ENCODE measurements at regions not wholly inside any gene's neighbourhood (a gene's known extent, or its start where the extent isn't known, plus 50 kb on each side); places are given as distances from the start of the nearest gene placed in this dataset.

DNA sequence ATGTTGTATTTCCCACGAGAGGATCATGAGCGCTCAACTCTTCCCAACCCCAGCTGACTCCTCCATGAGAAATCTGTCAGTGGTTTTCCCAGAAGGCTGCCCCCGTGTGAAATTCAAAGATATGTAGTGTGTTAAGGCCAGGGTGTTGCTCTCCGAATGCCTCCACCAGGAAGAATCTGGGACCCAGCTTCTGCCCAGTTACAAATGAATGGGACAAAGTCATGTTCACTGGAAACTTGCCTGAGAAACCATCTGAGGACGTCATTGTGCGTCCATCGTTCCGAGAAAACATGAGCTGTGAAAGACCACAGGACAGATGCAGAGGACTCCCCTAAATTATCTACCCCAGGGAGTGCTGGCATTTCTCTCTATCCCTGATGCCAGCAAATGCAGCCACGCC is 86.0 kb downstream of the AIPL1 start:
- H3K9ac ChIP-seq (ENCODE audit: insufficient read depth in 1 of 2, low read length in 2 of 2), result no peak overlapping the region
- H3K4me3 ChIP-seq, result no peak overlapping the region
- H3K4me1 ChIP-seq (ENCODE audit: control insufficient read depth in 5 of 5, insufficient read depth in 5 of 5, low read length in 5 of 5), result no peaks in the 10 kb centered on the region
- 84 to 87% methylated on average over 9 of the region's 9 CpGs for WGBS, 2 donors
- DNase-seq, result no peak
- H3K36me3 ChIP-seq (ENCODE audit: control insufficient read depth in 4 of 4, insufficient read depth in 4 of 4, low read length in 4 of 4), result no peaks in the 10 kb centered on the region
- TF ChIP-seq, protein P1, sequence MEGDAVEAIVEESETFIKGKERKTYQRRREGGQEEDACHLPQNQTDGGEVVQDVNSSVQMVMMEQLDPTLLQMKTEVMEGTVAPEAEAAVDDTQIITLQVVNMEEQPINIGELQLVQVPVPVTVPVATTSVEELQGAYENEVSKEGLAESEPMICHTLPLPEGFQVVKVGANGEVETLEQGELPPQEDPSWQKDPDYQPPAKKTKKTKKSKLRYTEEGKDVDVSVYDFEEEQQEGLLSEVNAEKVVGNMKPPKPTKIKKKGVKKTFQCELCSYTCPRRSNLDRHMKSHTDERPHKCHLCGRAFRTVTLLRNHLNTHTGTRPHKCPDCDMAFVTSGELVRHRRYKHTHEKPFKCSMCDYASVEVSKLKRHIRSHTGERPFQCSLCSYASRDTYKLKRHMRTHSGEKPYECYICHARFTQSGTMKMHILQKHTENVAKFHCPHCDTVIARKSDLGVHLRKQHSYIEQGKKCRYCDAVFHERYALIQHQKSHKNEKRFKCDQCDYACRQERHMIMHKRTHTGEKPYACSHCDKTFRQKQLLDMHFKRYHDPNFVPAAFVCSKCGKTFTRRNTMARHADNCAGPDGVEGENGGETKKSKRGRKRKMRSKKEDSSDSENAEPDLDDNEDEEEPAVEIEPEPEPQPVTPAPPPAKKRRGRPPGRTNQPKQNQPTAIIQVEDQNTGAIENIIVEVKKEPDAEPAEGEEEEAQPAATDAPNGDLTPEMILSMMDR (IDR thresholded peaks at IDR 0.05; ENCODE audit: control extremely low read depth, extremely low read depth), result no peak
- H3K9me3 ChIP-seq (ENCODE audit: control insufficient read depth in 4 of 4, insufficient read depth in 3 of 4, low read length in 3 of 4), result no peaks in the 10 kb centered on the region
- no peak for ATAC-seq (ENCODE audit: insufficient read depth, low FRiP score)
- peaks cover 0 to 4% (median 0%) of the 10 kb centered on the region in 3 donors for H3K27me3 ChIP-seq (ENCODE audit: control insufficient read depth in 3 of 3, insufficient read depth in 3 of 3, low read length in 2 of 3)
- H3K27ac ChIP-seq (ENCODE audit: low read depth in 1 of 2, low read length in 1 of 2), result no peak overlapping the region

DNA sequence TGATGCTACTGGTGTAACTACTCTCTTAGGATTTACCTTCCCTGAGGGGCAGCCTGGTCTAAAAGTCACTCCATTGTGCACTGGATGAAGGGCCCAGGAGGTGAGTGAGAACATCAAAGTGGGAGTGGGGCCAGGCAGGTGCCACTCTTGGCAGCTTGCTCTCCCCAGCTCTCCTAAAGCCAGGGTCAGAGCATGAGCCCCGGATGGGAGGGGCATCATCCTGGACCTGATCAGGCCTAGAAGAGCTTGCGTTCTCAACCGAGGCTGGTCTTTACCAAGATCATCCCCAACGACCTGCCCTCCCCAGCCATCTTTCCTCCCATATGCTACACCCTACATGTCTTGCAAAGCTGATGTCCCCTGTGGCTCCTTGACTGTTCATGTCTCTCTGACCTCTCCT is 87.1 kb downstream of the AIPL1 start:
- peaks cover 0 to 2% (median 0%) of the 10 kb centered on the region in 4 donors for H3K9me3 ChIP-seq (ENCODE audit: control insufficient read depth in 4 of 4, insufficient read depth in 3 of 4, low read length in 3 of 4)
- ATAC-seq (ENCODE audit: insufficient read depth, low FRiP score) (no peak), DNase-seq (no peak)
- no peaks in the 10 kb centered on the region for H3K4me1 ChIP-seq (ENCODE audit: control insufficient read depth in 5 of 5, insufficient read depth in 5 of 5, low read length in 5 of 5)
- H3K9ac ChIP-seq (ENCODE audit: insufficient read depth in 1 of 2, low read length in 2 of 2), result no peak overlapping the region
- WGBS, 2 donors, result 76 to 79% methylated on average over 4 of the region's 4 CpGs
- H3K36me3 ChIP-seq (ENCODE audit: control insufficient read depth in 4 of 4, insufficient read depth in 4 of 4, low read length in 4 of 4), result no peaks in the 10 kb centered on the region
- H3K27ac ChIP-seq (ENCODE audit: low read depth in 1 of 2, low read length in 1 of 2), result no peak overlapping the region
- peaks cover 0 to 4% (median 0%) of the 10 kb centered on the region in 3 donors for H3K27me3 ChIP-seq (ENCODE audit: control insufficient read depth in 3 of 3, insufficient read depth in 3 of 3, low read length in 2 of 3)
- no peak overlapping the region for H3K4me3 ChIP-seq
- TF ChIP-seq, protein P1 (IDR thresholded peaks at IDR 0.05; ENCODE audit: control extremely low read depth, extremely low read depth), result no peak

DNA sequence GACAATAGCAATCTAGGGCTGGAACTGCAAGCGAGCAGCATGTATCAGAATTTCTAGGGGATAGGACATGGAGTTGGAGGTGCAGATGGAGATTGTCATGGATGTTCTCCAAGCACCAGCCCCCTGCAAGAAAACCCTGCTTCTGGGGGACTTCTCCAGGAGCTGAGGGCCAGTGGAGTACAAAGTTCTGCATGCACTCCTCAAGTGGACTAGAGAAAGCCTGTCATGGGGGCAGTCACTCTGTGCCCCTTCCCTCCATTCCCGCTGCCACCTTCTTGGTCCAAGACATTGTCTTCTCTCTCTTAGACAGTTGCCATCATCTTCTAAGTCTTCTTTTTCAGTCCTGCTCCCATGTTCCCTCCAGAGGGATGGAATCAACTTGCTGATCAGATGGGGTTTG is 87.9 kb downstream of the AIPL1 start:
- Histone ChIP-seq H3K36me3 (ENCODE audit: control insufficient read depth in 4 of 4, insufficient read depth in 4 of 4, low read length in 4 of 4) (no peaks in the 10 kb centered on the region), H3K4me3 (no peak overlapping the region), H3K27me3 (ENCODE audit: control insufficient read depth in 3 of 3, insufficient read depth in 3 of 3, low read length in 2 of 3) (peaks cover 0 to 4% (median 0%) of the 10 kb centered on the region in 3 donors), H3K4me1 (ENCODE audit: control insufficient read depth in 5 of 5, insufficient read depth in 5 of 5, low read length in 5 of 5) (peaks cover 0 to under 1% (median 0%) of the 10 kb centered on the region in 5 donors), H3K9me3 (ENCODE audit: control insufficient read depth in 4 of 4, insufficient read depth in 3 of 4, low read length in 3 of 4) (peaks cover 0 to 2% (median 0%) of the 10 kb centered on the region in 4 donors), H3K27ac (ENCODE audit: low read depth in 1 of 2, low read length in 1 of 2) (no peak overlapping the region), H3K9ac (ENCODE audit: insufficient read depth in 1 of 2, low read length in 2 of 2) (no peak overlapping the region)
- DNase-seq (no peak), ATAC-seq (ENCODE audit: insufficient read depth, low FRiP score) (no peak)
- TF ChIP-seq, protein P1 (IDR thresholded peaks at IDR 0.05; ENCODE audit: control extremely low read depth, extremely low read depth), result no peak
- WGBS, 2 donors, result 94 to 100% methylated on average over 2 of the region's 2 CpGs

DNA sequence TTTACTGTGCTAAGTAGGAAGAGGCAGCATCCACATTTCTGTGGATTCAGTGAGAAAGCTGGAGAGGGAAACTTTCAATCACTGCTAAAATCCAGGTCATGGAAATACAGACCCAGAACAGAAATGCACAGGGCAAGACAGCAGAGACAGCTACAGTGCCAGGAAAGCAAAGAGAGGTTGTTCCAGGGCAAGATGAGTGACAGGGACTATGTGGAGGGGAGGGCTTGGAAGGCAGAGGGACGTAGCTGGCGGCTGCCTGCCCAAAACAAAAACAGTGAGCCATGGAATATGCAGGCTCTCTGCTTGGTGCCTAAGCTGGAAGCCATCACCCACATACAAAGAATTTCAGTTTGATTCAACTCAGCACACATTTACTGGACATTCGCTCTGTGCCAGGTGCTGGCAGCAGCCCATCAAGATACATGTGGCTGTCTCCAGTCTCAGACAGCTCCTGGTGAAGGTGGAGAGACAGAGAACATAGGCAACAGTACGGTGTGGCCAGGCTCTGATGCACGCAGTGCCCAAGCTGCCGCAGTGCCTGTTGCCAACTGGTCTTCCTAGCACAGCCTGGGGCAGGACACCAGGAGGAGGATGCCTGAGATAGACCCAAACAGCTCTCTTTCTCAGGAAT is 88.7 kb downstream of the AIPL1 start:
- Histone ChIP-seq H3K9ac (ENCODE audit: insufficient read depth in 1 of 2, low read length in 2 of 2) (no peak overlapping the region), H3K27ac (ENCODE audit: low read depth in 1 of 2, low read length in 1 of 2) (no peak overlapping the region), H3K27me3 (ENCODE audit: control insufficient read depth in 3 of 3, insufficient read depth in 3 of 3, low read length in 2 of 3) (peaks cover 0 to 4% (median 0%) of the 10 kb centered on the region in 3 donors), H3K4me3 (no peak overlapping the region), H3K4me1 (ENCODE audit: control insufficient read depth in 5 of 5, insufficient read depth in 5 of 5, low read length in 5 of 5) (peaks cover 0 to 3% (median 0%) of the 10 kb centered on the region in 5 donors), H3K9me3 (ENCODE audit: control insufficient read depth in 4 of 4, insufficient read depth in 3 of 4, low read length in 3 of 4) (peaks cover 0 to 2% (median 0%) of the 10 kb centered on the region in 4 donors), H3K36me3 (ENCODE audit: control insufficient read depth in 4 of 4, insufficient read depth in 4 of 4, low read length in 4 of 4) (no peaks in the 10 kb centered on the region)
- ATAC-seq (ENCODE audit: insufficient read depth, low FRiP score), result no peak
- TF ChIP-seq, protein P1 (IDR thresholded peaks at IDR 0.05; ENCODE audit: control extremely low read depth, extremely low read depth), result no peak
- no peak for DNase-seq
- WGBS, 2 donors, result 80 to 86% methylated on average over 6 of the region's 6 CpGs

Measured in lung (tissue), 11 donors.